Stimulated activated CD8-positive, alpha-beta memory T cell treated with anti-CD3 and anti-CD28 coated beads, Interleukin-7, amount 100 ng/mL, for 48 hours (primary cell): ENCODE measurements at regions not wholly inside any gene's neighbourhood (a gene's known extent, or its start where the extent isn't known, plus 50 kb on each side); places are given as distances from the start of the nearest gene placed in this dataset.
"Not testable (repeated sequence)": the region's sequence is repeated elsewhere in the genome, so short reads cannot be mapped to it uniquely, and the experiment has no call there.

Experiments used
- DNase-seq, 2 donors: peaks; one replicate each; pipeline ENCODE4 v3.0.0-alpha.2; 2020; ENCODE audit warnings: low read depth in 1 of 2; ENCODE audit errors: extremely low read depth in 1 of 2

GRCh38 chr1:119191325-119191724 lies 50.9 kb upstream of the WARS2 start:
- DNase-seq = no peak

GRCh38 chr1:119204197-119204960 lies 63.9 kb upstream of the WARS2 start:
- no peak for DNase-seq

- DNase-seq = no peak
Measured at GRCh38 chr1:119204961-119205357, 64.5 kb upstream of the WARS2 start.

- DNase-seq = no peak
Measured at GRCh38 chr1:119209061-119209460, 68.6 kb upstream of the WARS2 start.

- DNase-seq = no peak
Measured at GRCh38 chr1:119209596-119210295, 69.3 kb upstream of the WARS2 start.

GRCh38 chr1:119210296-119210649 lies 69.8 kb upstream of the WARS2 start:
- no peak for DNase-seq

GRCh38 chr1:119213213-119213612 lies 72.8 kb upstream of the WARS2 start:
- not testable (repeated sequence) for DNase-seq

GRCh38 chr1:119214961-119215360 lies 74.5 kb upstream of the WARS2 start:
- not testable (repeated sequence) for DNase-seq

GRCh38 chr1:119217309-119217828 lies 76.9 kb upstream of the WARS2 start:
- no peak for DNase-seq

- DNase-seq = no peak
Measured at GRCh38 chr1:119219711-119220110, 79.3 kb upstream of the WARS2 start.

GRCh38 chr1:119220991-119221390 lies 80.5 kb upstream of the WARS2 start:
- no peak for DNase-seq

- no peak for DNase-seq
Measured at GRCh38 chr1:119222271-119222670, 81.8 kb upstream of the WARS2 start.

GRCh38 chr1:119225265-119225664 lies 84.8 kb upstream of the WARS2 start:
- no peak for DNase-seq

GRCh38 chr1:119225831-119226230 lies 85.4 kb upstream of the WARS2 start:
- no peak for DNase-seq

GRCh38 chr1:119226321-119226720 lies 85.9 kb upstream of the WARS2 start:
- no peak for DNase-seq

GRCh38 chr1:119226913-119227312 lies 86.5 kb upstream of the WARS2 start:
- no peak for DNase-seq

GRCh38 chr1:119227456-119227855 lies 87.0 kb upstream of the WARS2 start:
- DNase-seq = no peak

- DNase-seq = no peak
Measured at GRCh38 chr1:119228335-119229080, 88.1 kb upstream of the WARS2 start.

- no peak for DNase-seq
Measured at GRCh38 chr1:119235120-119235519, 94.7 kb upstream of the WARS2 start.

- no peak for DNase-seq
Measured at GRCh38 chr1:119245881-119246280, 105.4 kb upstream of the WARS2 start.

GRCh38 chr1:119249283-119249682 lies 108.8 kb upstream of the WARS2 start:
- no peak for DNase-seq

- no peak for DNase-seq
Measured at GRCh38 chr1:119250299-119250698, 109.8 kb upstream of the WARS2 start.
